Suprapubic skin (tissue), 3 donors: ENCODE measurements at regions not wholly inside any gene's neighbourhood (a gene's known extent, or its start where the extent isn't known, plus 50 kb on each side); places are given as distances from the start of the nearest gene placed in this dataset.
"Not testable (repeated sequence)": the region's sequence is repeated elsewhere in the genome, so short reads cannot be mapped to it uniquely, and the experiment has no call there.

Experiments used
- CTCF ChIP-seq, 2 donors: fragments of 200-600 bp in 1 of 2; fragments of 450-650 bp in 1 of 2; sonication (generic) in 1 of 2; IDR thresholded peaks; one replicate each; pipeline ENCODE4 v1.5.1; 2016 to 2019; ENCODE audit warnings: antibody characterized with exemption in 2 of 2, mild to moderate bottlenecking in 1 of 2, moderate library complexity in 1 of 2
- EP300 ChIP-seq: sonication (generic); formaldehyde crosslinking; IDR thresholded peaks from one replicate; pipeline ENCODE4 v1.6.1; 2017; ENCODE audit warnings: antibody characterized with exemption
- POLR2A ChIP-seq, 2 donors: fragments of 450-650 bp; IDR thresholded peaks; one replicate each; pipeline ENCODE4 v1.6.1; 2017; ENCODE audit warnings: antibody characterized with exemption in 2 of 2, mild to moderate bottlenecking in 2 of 2, moderate library complexity in 2 of 2

- TF ChIP-seq CTCF (IDR thresholded peaks at IDR 0.05); POLR2A (IDR thresholded peaks at IDR 0.05); EP300: not testable (repeated sequence)
These were observed 65.0 kb upstream of the ARRDC3 start for GRCh38 chr5:91448079-91448478.
